CD14-positive monocyte (primary cell): ENCODE measurements at regions not wholly inside any gene's neighbourhood (a gene's known extent, or its start where the extent isn't known, plus 50 kb on each side); places are given as distances from the start of the nearest gene placed in this dataset.

Experiments used
- DNase-seq, 3 donors: peaks; one replicate each; pipeline ENCODE4 v3.0.0-alpha.2; 2011 to 2022
- H2AFZ ChIP-seq: 2 replicates; pipeline ENCODE4 v1.6.0; 2012; ENCODE audit warnings: mild to moderate bottlenecking, low read depth, low read length, inconsistent platforms; ENCODE audit not compliant: insufficient read depth, poor library complexity, severe bottlenecking
- H3K27ac ChIP-seq, 2 donors: 1 replicate in 1 of 2; 2 replicates in 1 of 2; pipeline ENCODE4 v1.5.1; 2012 to 2013; ENCODE audit warnings: low read length in 2 of 2, control low read depth in 1 of 2, inconsistent platforms in 1 of 2, low read depth in 1 of 2, mild to moderate bottlenecking in 1 of 2
- H3K27me3 ChIP-seq, 2 donors: one replicate each; pipeline versions ENCODE4 v1.6.0 to v1.6.1; 2011 to 2013; ENCODE audit warnings: low read length in 2 of 2; ENCODE audit not compliant: control insufficient read depth in 2 of 2, insufficient read depth in 2 of 2
- H3K36me3 ChIP-seq, 2 donors: replicated peaks in 1 of 2; 1 replicate in 1 of 2; 2 replicates in 1 of 2; pipeline versions ENCODE4 v1.5.1 to v1.6.1; 2012 to 2013; ENCODE audit warnings: low read length in 2 of 2, control low read depth in 1 of 2, inconsistent platforms in 1 of 2, mild to moderate bottlenecking in 1 of 2; ENCODE audit not compliant: insufficient read depth in 2 of 2, control insufficient read depth in 1 of 2
- H3K4me1 ChIP-seq, 2 donors: 1 replicate in 1 of 2; 2 replicates in 1 of 2; pipeline versions ENCODE4 v1.5.1 to v1.6.1; 2012 to 2013; ENCODE audit warnings: low read length in 2 of 2, control low read depth in 1 of 2, inconsistent platforms in 1 of 2, mild to moderate bottlenecking in 1 of 2, moderate library complexity in 1 of 2; ENCODE audit not compliant: insufficient read depth in 2 of 2, control insufficient read depth in 1 of 2
- H3K4me2 ChIP-seq: replicated peaks from 2 replicates; pipeline ENCODE3; 2012; ENCODE audit warnings: low read length, moderate library complexity, mild to moderate bottlenecking; ENCODE audit not compliant: poor library complexity, severe bottlenecking; ENCODE audit errors: extremely low read depth
- H3K4me3 ChIP-seq, 3 experiments: fragments of 200-600 bp in 1 of 3; sonication (generic) in 1 of 3; replicated peaks in 1 of 3; 1 replicate in 2 of 3; 2 replicates in 1 of 3; pipeline ENCODE4 v1.5.1; 2011 to 2013; ENCODE audit warnings: low read length in 3 of 3, mild to moderate bottlenecking in 3 of 3, control low read depth in 2 of 3, low read depth in 2 of 3, inconsistent platforms in 1 of 3, moderate library complexity in 1 of 3
- H3K79me2 ChIP-seq: 2 replicates; pipeline ENCODE4 v1.6.0; 2012; ENCODE audit warnings: mild to moderate bottlenecking, control low read depth, inconsistent platforms, low read length, moderate library complexity; ENCODE audit not compliant: insufficient read depth
- H3K9ac ChIP-seq: 2 replicates; pipeline ENCODE4 v1.6.0; 2017; ENCODE audit warnings: low read length, mild to moderate bottlenecking; ENCODE audit not compliant: insufficient read depth, poor library complexity, severe bottlenecking
- H3K9me3 ChIP-seq, 2 donors: replicated peaks in 1 of 2; 1 replicate in 1 of 2; 2 replicates in 1 of 2; pipeline versions ENCODE4 v1.5.1 to v1.6.1; 2012 to 2013; ENCODE audit warnings: low read length in 2 of 2, control low read depth in 1 of 2; ENCODE audit not compliant: control insufficient read depth in 1 of 2, insufficient read depth in 1 of 2
- H4K20me1 ChIP-seq: 2 replicates; pipeline ENCODE4 v1.6.0; 2012; ENCODE audit warnings: mild to moderate bottlenecking, low read length, control low read depth, moderate library complexity; ENCODE audit not compliant: insufficient read depth
- H3K27ac Mint-ChIP-seq, 7 donors: one replicate each; pipeline ENCODE4 v1.8.0; 2020; ENCODE audit warnings: mild to moderate bottlenecking in 7 of 7, mixed read lengths in 7 of 7, moderate library complexity in 6 of 7, inconsistent platforms in 2 of 7
- H3K27me3 Mint-ChIP-seq, 3 donors: one replicate each; pipeline ENCODE4 v1.8.0; 2021 to 2022; ENCODE audit warnings: low read depth in 3 of 3, mild to moderate bottlenecking in 3 of 3, mixed read lengths in 3 of 3, moderate library complexity in 3 of 3, inconsistent platforms in 1 of 3
- H3K36me3 Mint-ChIP-seq, 2 donors: one replicate each; pipeline ENCODE4 v1.8.0; 2020; ENCODE audit warnings: mixed read lengths in 2 of 2, inconsistent platforms in 1 of 2, mild to moderate bottlenecking in 1 of 2
- H3K4me1 Mint-ChIP-seq: one replicate; pipeline ENCODE4 v1.8.0; 2020; ENCODE audit warnings: mild to moderate bottlenecking, mixed read lengths
- H3K4me3 Mint-ChIP-seq, 2 donors: one replicate each; pipeline ENCODE4 v1.8.0; 2020; ENCODE audit warnings: mild to moderate bottlenecking in 2 of 2, mixed read lengths in 2 of 2, moderate library complexity in 1 of 2
- H3K9me3 Mint-ChIP-seq, 7 donors: one replicate each; pipeline ENCODE4 v1.8.0; 2020 to 2022; ENCODE audit warnings: mixed read lengths in 7 of 7, mild to moderate bottlenecking in 6 of 7, moderate library complexity in 6 of 7, inconsistent platforms in 2 of 7
- WGBS: methylation state at CpG from one replicate; pipeline ENCODE4 v1.1.5; 2013; ENCODE audit warnings: missing lambda C conversion rate; ENCODE audit not compliant: insufficient coverage; 5-methylcytosine and 5-hydroxymethylcytosine counted together
- intact Hi-C, 2 donors: fragments of 100-400 bp; cut with micrococcal nuclease; formaldehyde crosslinking; loops; one replicate each; pipeline versions ENCODE4 v1.15.0 to v1.15.1; 2023
- TF ChIP-seq, protein P1 (sequence below): fragments of 200-600 bp; IDR thresholded peaks from one replicate; pipeline ENCODE4 v1.8.0; 2022; ENCODE audit warnings: antibody characterized with exemption, mild to moderate bottlenecking

DNA sequence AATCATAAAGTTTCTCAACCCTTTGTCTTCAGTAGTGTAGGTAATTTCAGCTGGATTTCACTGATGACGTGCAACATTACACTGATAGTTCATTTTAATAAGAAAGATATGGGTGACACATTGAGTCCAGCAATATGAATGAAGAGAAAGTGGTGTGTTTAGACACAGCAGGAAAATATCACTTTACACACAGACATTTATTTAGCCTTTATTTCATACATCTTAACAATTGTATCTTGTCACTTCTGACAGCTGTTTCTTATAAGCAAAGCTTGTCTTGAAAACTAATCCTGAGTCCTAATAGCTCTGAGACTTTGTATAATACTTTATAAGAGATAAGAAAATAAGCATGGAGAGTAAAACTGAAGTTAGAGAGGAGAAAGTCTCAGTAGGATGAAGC lies 720.5 kb upstream of the NUDT12 start:
- H3K4me3 ChIP-seq, result no peak overlapping the region
- WGBS, result no CpG with 5 or more reads among the region's 1 CpG
- DNase-seq, result no peak
- no peak overlapping the region for H3K4me2 ChIP-seq
- no peaks in the 10 kb centered on the region for H3K27me3 ChIP-seq
- no peak overlapping the region for H2AFZ ChIP-seq
- no peak overlapping the region for H3K9ac ChIP-seq
- H3K27me3 Mint-ChIP-seq, result no peaks in the 10 kb centered on the region
- no peaks in the 10 kb centered on the region for H3K9me3 ChIP-seq
- no peak overlapping the region for H3K27ac Mint-ChIP-seq
- intact Hi-C loops, result no loop called here
- H3K4me1 Mint-ChIP-seq, result no peaks in the 10 kb centered on the region
- H3K4me3 Mint-ChIP-seq, result no peak overlapping the region
- no peak overlapping the region for H3K27ac ChIP-seq
- no peaks in the 10 kb centered on the region for H3K36me3 ChIP-seq
- no peaks in the 10 kb centered on the region for H4K20me1 ChIP-seq
- no peaks in the 10 kb centered on the region for H3K36me3 Mint-ChIP-seq
- no peaks in the 10 kb centered on the region for H3K79me2 ChIP-seq
- TF ChIP-seq, protein P1, sequence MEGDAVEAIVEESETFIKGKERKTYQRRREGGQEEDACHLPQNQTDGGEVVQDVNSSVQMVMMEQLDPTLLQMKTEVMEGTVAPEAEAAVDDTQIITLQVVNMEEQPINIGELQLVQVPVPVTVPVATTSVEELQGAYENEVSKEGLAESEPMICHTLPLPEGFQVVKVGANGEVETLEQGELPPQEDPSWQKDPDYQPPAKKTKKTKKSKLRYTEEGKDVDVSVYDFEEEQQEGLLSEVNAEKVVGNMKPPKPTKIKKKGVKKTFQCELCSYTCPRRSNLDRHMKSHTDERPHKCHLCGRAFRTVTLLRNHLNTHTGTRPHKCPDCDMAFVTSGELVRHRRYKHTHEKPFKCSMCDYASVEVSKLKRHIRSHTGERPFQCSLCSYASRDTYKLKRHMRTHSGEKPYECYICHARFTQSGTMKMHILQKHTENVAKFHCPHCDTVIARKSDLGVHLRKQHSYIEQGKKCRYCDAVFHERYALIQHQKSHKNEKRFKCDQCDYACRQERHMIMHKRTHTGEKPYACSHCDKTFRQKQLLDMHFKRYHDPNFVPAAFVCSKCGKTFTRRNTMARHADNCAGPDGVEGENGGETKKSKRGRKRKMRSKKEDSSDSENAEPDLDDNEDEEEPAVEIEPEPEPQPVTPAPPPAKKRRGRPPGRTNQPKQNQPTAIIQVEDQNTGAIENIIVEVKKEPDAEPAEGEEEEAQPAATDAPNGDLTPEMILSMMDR, result no peak
- H3K9me3 Mint-ChIP-seq, result peaks cover 0 to 3% (median 0%) of the 10 kb centered on the region in 7 donors
- no peaks in the 10 kb centered on the region for H3K4me1 ChIP-seq

- no peaks in the 10 kb centered on the region for H3K27me3 ChIP-seq
- no peak overlapping the region for H3K4me2 ChIP-seq
- H3K4me3 Mint-ChIP-seq, result no peak overlapping the region
- TF ChIP-seq, protein P1, result no peak
- no peak overlapping the region for H2AFZ ChIP-seq
- no peak for DNase-seq
- H3K9me3 ChIP-seq, result no peaks in the 10 kb centered on the region
- H3K36me3 Mint-ChIP-seq, result no peaks in the 10 kb centered on the region
- no CpG with 5 or more reads among the region's 2 CpGs for WGBS
- H3K27ac ChIP-seq, result no peak overlapping the region
- intact Hi-C loops, result no loop called here
- H3K4me3 ChIP-seq, result no peak overlapping the region
- no peak overlapping the region for H3K9ac ChIP-seq
- H3K4me1 Mint-ChIP-seq, result no peaks in the 10 kb centered on the region
- no peaks in the 10 kb centered on the region for H3K36me3 ChIP-seq
- no peak overlapping the region for H3K27ac Mint-ChIP-seq
- H3K9me3 Mint-ChIP-seq, result peaks cover 0 to 4% (median 0%) of the 10 kb centered on the region in 7 donors
- H3K79me2 ChIP-seq, result no peaks in the 10 kb centered on the region
- no peaks in the 10 kb centered on the region for H3K27me3 Mint-ChIP-seq
- H4K20me1 ChIP-seq, result no peaks in the 10 kb centered on the region
- no peaks in the 10 kb centered on the region for H3K4me1 ChIP-seq
Measured at GRCh38 chr5:104273725-104274124, 711.1 kb upstream of the NUDT12 start.
